ENCODE measurements at regions not wholly inside any gene's neighbourhood (a gene's known extent, or its start where the extent isn't known, plus 50 kb on each side); places are given as distances from the start of the nearest gene placed in this dataset.

- no peak for DNase-seq
- H3K4me2 ChIP-seq (replicated peaks; ENCODE audit: low read depth, low read length, poor library complexity, severe bottlenecking), result no peak overlapping the region
- POLR2A ChIA-PET, result no interaction called here
- CTCF ChIA-PET, result no interaction called here
- H3K79me2 ChIP-seq (ENCODE audit: control insufficient read depth, insufficient read depth, low read length), result no peaks in the 10 kb centered on the region
- no peaks in the 10 kb centered on the region for H3K4me1 ChIP-seq (ENCODE audit: control insufficient read depth in 2 of 2, insufficient read depth in 2 of 2, low read length in 2 of 2)
- no peak for ATAC-seq (ENCODE audit: low read depth)
- H3K27ac ChIP-seq (ENCODE audit: low read length in 2 of 2), result no peak overlapping the region
- H2AFZ ChIP-seq (ENCODE audit: insufficient read depth, low read depth, low read length, poor library complexity, severe bottlenecking), result no peak overlapping the region
- H3K9me3 Mint-ChIP-seq (ENCODE audit: insufficient read depth), result peaks cover 5% of the 10 kb centered on the region
- H4K20me1 ChIP-seq (ENCODE audit: control insufficient read depth, insufficient read depth, low read length, poor library complexity, severe bottlenecking), result no peaks in the 10 kb centered on the region
- no peak for TF ChIP-seq EZH2 (IDR thresholded peaks at IDR 0.05; ENCODE audit: borderline replicate concordance, insufficient read depth, low read depth, low read length, poor library complexity, severe bottlenecking)
- TF ChIP-seq CTCF (IDR thresholded peaks at IDR 0.05), result no peak
- intact Hi-C loops (cut with micrococcal nuclease), result no loop called here
- H3K9me3 ChIP-seq (ENCODE audit: control extremely low read depth in 1 of 3, control insufficient read depth in 2 of 3, insufficient read depth in 1 of 3, low read length in 2 of 3), result peaks cover 0 to 7% (median 0%) of the 10 kb centered on the region in 3 donors
- no peak overlapping the region for H3K9ac ChIP-seq (ENCODE audit: low read length)
- no peaks in the 10 kb centered on the region for H3K36me3 ChIP-seq (replicated peaks in 1 of 2; ENCODE audit: control extremely low read depth in 1 of 2, control insufficient read depth in 1 of 2, extremely low read depth in 1 of 2, insufficient read depth in 2 of 2, low read length in 1 of 2)
- H3K27me3 ChIP-seq (replicated peaks in 1 of 4; ENCODE audit: control extremely low read depth in 1 of 4, control insufficient read depth in 3 of 4, insufficient read depth in 4 of 4, low read length in 3 of 4), result no peaks in the 10 kb centered on the region
- H3K27me3 Mint-ChIP-seq, result no peaks in the 10 kb centered on the region
- no peaks in the 10 kb centered on the region for H3K4me1 Mint-ChIP-seq
- H3K4me3 ChIP-seq (ENCODE audit: control extremely low read depth in 1 of 5, extremely low read depth in 1 of 5, insufficient read depth in 1 of 5, low read depth in 2 of 5, low read length in 4 of 5), result no peak overlapping the region
- no peak overlapping the region for H3K4me3 Mint-ChIP-seq
- no CpG with 5 or more reads among the region's 2 CpGs for WGBS (ENCODE audit: insufficient coverage)
- no peak overlapping the region for H3K27ac Mint-ChIP-seq
Observed at GRCh38 chr2:139403948-139404347, 623.8 kb upstream of the NXPH2 start.

- Mint-ChIP-seq H3K27me3 (no peaks in the 10 kb centered on the region), H3K27ac (no peak overlapping the region), H3K4me3 (no peak overlapping the region), H3K9me3 (ENCODE audit: insufficient read depth) (peaks cover 5% of the 10 kb centered on the region), H3K4me1 (no peaks in the 10 kb centered on the region)
- WGBS (ENCODE audit: insufficient coverage), result no CpG with 5 or more reads among the region's 2 CpGs
- H3K4me2 ChIP-seq (replicated peaks; ENCODE audit: low read depth, low read length, poor library complexity, severe bottlenecking), result no peak overlapping the region
- TF ChIP-seq EZH2 (IDR thresholded peaks at IDR 0.05; ENCODE audit: borderline replicate concordance, insufficient read depth, low read depth, low read length, poor library complexity, severe bottlenecking) (no peak), CTCF (IDR thresholded peaks at IDR 0.05) (no peak)
- H4K20me1 ChIP-seq (ENCODE audit: control insufficient read depth, insufficient read depth, low read length, poor library complexity, severe bottlenecking), result no peaks in the 10 kb centered on the region
- ChIA-PET CTCF (no interaction called here), POLR2A (no interaction called here)
- no peak overlapping the region for H2AFZ ChIP-seq (ENCODE audit: insufficient read depth, low read depth, low read length, poor library complexity, severe bottlenecking)
- H3K27me3 ChIP-seq (replicated peaks in 1 of 4; ENCODE audit: control extremely low read depth in 1 of 4, control insufficient read depth in 3 of 4, insufficient read depth in 4 of 4, low read length in 3 of 4), result no peaks in the 10 kb centered on the region
- H3K4me1 ChIP-seq (ENCODE audit: control insufficient read depth in 2 of 2, insufficient read depth in 2 of 2, low read length in 2 of 2), result no peaks in the 10 kb centered on the region
- H3K27ac ChIP-seq (ENCODE audit: low read length in 2 of 2), result no peak overlapping the region
- H3K4me3 ChIP-seq (ENCODE audit: control extremely low read depth in 1 of 5, extremely low read depth in 1 of 5, insufficient read depth in 1 of 5, low read depth in 2 of 5, low read length in 4 of 5), result no peak overlapping the region
- intact Hi-C loops (cut with micrococcal nuclease), result no loop called here
- no peak overlapping the region for H3K9ac ChIP-seq (ENCODE audit: low read length)
- no peaks in the 10 kb centered on the region for H3K79me2 ChIP-seq (ENCODE audit: control insufficient read depth, insufficient read depth, low read length)
- H3K9me3 ChIP-seq (ENCODE audit: control extremely low read depth in 1 of 3, control insufficient read depth in 2 of 3, insufficient read depth in 1 of 3, low read length in 2 of 3), result no peaks in the 10 kb centered on the region
- ATAC-seq (ENCODE audit: low read depth), result no peak
- DNase-seq, result no peak
- H3K36me3 ChIP-seq (replicated peaks in 1 of 2; ENCODE audit: control extremely low read depth in 1 of 2, control insufficient read depth in 1 of 2, extremely low read depth in 1 of 2, insufficient read depth in 2 of 2, low read length in 1 of 2), result no peaks in the 10 kb centered on the region
Observed at GRCh38 chr2:139394801-139395200, 614.6 kb upstream of the NXPH2 start.

All from B cell (primary cell).